ENCODE measurements at regions not wholly inside any gene's neighbourhood (a gene's known extent, or its start where the extent isn't known, plus 50 kb on each side); places are given as distances from the start of the nearest gene placed in this dataset.

DNA sequence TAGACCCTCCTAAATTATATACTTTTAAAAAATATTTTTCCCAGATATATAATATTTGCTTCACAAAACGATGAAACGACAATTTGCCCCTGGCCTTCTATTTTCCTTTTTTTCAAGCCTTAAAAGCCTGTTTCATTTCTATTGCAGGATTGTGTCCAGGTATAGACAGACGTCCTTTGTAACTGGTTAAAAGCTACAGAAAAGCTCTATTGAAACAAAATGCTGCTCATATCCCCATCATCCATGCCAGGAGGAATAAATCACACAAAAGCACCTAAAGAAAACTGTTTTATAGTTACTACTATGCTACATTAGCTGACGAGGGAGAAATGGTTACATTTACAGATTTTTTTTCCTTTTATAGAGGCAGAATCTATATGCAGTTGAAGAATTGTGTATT, 765.1 kb downstream of the DIAPH3 start:
- Mint-ChIP-seq H3K9me3 (ENCODE audit: insufficient read depth) (no peaks in the 10 kb centered on the region), H3K4me1 (no peaks in the 10 kb centered on the region), H3K27me3 (peaks cover 4% of the 10 kb centered on the region), H3K27ac (no peak overlapping the region), H3K4me3 (no peak overlapping the region)
- Histone ChIP-seq H3K4me3 (ENCODE audit: control extremely low read depth in 1 of 5, extremely low read depth in 1 of 5, insufficient read depth in 1 of 5, low read depth in 2 of 5, low read length in 4 of 5) (no peak overlapping the region), H3K27me3 (replicated peaks in 1 of 4; ENCODE audit: control extremely low read depth in 1 of 4, control insufficient read depth in 3 of 4, insufficient read depth in 4 of 4, low read length in 3 of 4) (no peaks in the 10 kb centered on the region), H3K27ac (ENCODE audit: low read length in 2 of 2) (no peak overlapping the region), H3K4me1 (ENCODE audit: control insufficient read depth in 2 of 2, insufficient read depth in 2 of 2, low read length in 2 of 2) (no peaks in the 10 kb centered on the region), H4K20me1 (ENCODE audit: control insufficient read depth, insufficient read depth, low read length, poor library complexity, severe bottlenecking) (no peaks in the 10 kb centered on the region), H3K36me3 (replicated peaks in 1 of 2; ENCODE audit: control extremely low read depth in 1 of 2, control insufficient read depth in 1 of 2, extremely low read depth in 1 of 2, insufficient read depth in 2 of 2, low read length in 1 of 2) (no peaks in the 10 kb centered on the region), H3K4me2 (replicated peaks; ENCODE audit: low read depth, low read length, poor library complexity, severe bottlenecking) (no peak overlapping the region), H3K9ac (ENCODE audit: low read length) (no peak overlapping the region), H3K9me3 (ENCODE audit: control extremely low read depth in 1 of 3, control insufficient read depth in 2 of 3, insufficient read depth in 1 of 3, low read length in 2 of 3) (peaks cover 0 to 1% (median 0%) of the 10 kb centered on the region in 3 donors), H3K79me2 (ENCODE audit: control insufficient read depth, insufficient read depth, low read length) (no peaks in the 10 kb centered on the region), H2AFZ (ENCODE audit: insufficient read depth, low read depth, low read length, poor library complexity, severe bottlenecking) (no peak overlapping the region)
- TF ChIP-seq EZH2 (IDR thresholded peaks at IDR 0.05; ENCODE audit: borderline replicate concordance, insufficient read depth, low read depth, low read length, poor library complexity, severe bottlenecking): no peak
- TF ChIP-seq, protein P1, sequence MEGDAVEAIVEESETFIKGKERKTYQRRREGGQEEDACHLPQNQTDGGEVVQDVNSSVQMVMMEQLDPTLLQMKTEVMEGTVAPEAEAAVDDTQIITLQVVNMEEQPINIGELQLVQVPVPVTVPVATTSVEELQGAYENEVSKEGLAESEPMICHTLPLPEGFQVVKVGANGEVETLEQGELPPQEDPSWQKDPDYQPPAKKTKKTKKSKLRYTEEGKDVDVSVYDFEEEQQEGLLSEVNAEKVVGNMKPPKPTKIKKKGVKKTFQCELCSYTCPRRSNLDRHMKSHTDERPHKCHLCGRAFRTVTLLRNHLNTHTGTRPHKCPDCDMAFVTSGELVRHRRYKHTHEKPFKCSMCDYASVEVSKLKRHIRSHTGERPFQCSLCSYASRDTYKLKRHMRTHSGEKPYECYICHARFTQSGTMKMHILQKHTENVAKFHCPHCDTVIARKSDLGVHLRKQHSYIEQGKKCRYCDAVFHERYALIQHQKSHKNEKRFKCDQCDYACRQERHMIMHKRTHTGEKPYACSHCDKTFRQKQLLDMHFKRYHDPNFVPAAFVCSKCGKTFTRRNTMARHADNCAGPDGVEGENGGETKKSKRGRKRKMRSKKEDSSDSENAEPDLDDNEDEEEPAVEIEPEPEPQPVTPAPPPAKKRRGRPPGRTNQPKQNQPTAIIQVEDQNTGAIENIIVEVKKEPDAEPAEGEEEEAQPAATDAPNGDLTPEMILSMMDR (IDR thresholded peaks at IDR 0.05): no peak
- WGBS (ENCODE audit: insufficient coverage): no CpG with 5 or more reads among the region's 4 CpGs
- POLR2A ChIA-PET: no interaction called here
- CTCF ChIA-PET: no interaction called here
- DNase-seq (no peak), ATAC-seq (ENCODE audit: low read depth) (no peak)
- intact Hi-C loops (cut with micrococcal nuclease): loop anchor here (10.0 kb wide), 1 partner anchor 936 kb away; no protein-coding TSS in a partner anchor

DNA sequence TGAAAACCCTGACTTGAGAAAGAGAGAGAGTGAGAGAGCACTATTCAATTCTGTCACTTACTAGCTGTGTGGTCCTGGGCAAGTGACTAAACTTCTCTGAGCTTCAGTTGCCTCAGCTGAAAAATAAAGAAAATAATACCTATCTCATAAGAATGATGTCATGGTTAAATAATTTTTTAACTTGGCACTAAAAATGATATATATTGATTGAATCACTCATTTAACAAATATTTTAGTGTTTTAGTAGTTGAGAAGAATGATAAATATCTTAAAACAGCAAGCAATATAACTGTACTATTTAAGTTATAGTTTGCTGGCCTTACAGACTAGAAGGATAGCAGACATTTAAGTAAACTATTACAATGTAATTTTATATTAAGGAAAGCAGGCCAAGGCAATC, 764.2 kb downstream of the DIAPH3 start:
- no peaks in the 10 kb centered on the region for H3K79me2 ChIP-seq (ENCODE audit: control insufficient read depth, insufficient read depth, low read length)
- no peaks in the 10 kb centered on the region for H3K4me1 Mint-ChIP-seq
- TF ChIP-seq, protein P1 (IDR thresholded peaks at IDR 0.05): no peak
- no peak for TF ChIP-seq EZH2 (IDR thresholded peaks at IDR 0.05; ENCODE audit: borderline replicate concordance, insufficient read depth, low read depth, low read length, poor library complexity, severe bottlenecking)
- no peaks in the 10 kb centered on the region for H4K20me1 ChIP-seq (ENCODE audit: control insufficient read depth, insufficient read depth, low read length, poor library complexity, severe bottlenecking)
- H3K9me3 ChIP-seq (ENCODE audit: control extremely low read depth in 1 of 3, control insufficient read depth in 2 of 3, insufficient read depth in 1 of 3, low read length in 2 of 3): peaks cover 0 to 1% (median 0%) of the 10 kb centered on the region in 3 donors
- no peak overlapping the region for H3K27ac Mint-ChIP-seq
- no peaks in the 10 kb centered on the region for H3K36me3 ChIP-seq (replicated peaks in 1 of 2; ENCODE audit: control extremely low read depth in 1 of 2, control insufficient read depth in 1 of 2, extremely low read depth in 1 of 2, insufficient read depth in 2 of 2, low read length in 1 of 2)
- CTCF ChIA-PET: no interaction called here
- no peak overlapping the region for H2AFZ ChIP-seq (ENCODE audit: insufficient read depth, low read depth, low read length, poor library complexity, severe bottlenecking)
- no peak overlapping the region for H3K4me3 ChIP-seq (ENCODE audit: control extremely low read depth in 1 of 5, extremely low read depth in 1 of 5, insufficient read depth in 1 of 5, low read depth in 2 of 5, low read length in 4 of 5)
- POLR2A ChIA-PET: no interaction called here
- H3K4me1 ChIP-seq (ENCODE audit: control insufficient read depth in 2 of 2, insufficient read depth in 2 of 2, low read length in 2 of 2): no peaks in the 10 kb centered on the region
- H3K9me3 Mint-ChIP-seq (ENCODE audit: insufficient read depth): no peaks in the 10 kb centered on the region
- H3K4me3 Mint-ChIP-seq: no peak overlapping the region
- no peak overlapping the region for H3K9ac ChIP-seq (ENCODE audit: low read length)
- H3K4me2 ChIP-seq (replicated peaks; ENCODE audit: low read depth, low read length, poor library complexity, severe bottlenecking): no peak overlapping the region
- intact Hi-C loops (cut with micrococcal nuclease): loop anchor here (10.0 kb wide), 1 partner anchor 935 kb away; no protein-coding TSS in a partner anchor
- H3K27ac ChIP-seq (ENCODE audit: low read length in 2 of 2): no peak overlapping the region
- H3K27me3 Mint-ChIP-seq: peaks cover 4% of the 10 kb centered on the region
- DNase-seq (no peak), ATAC-seq (ENCODE audit: low read depth) (no peak)
- H3K27me3 ChIP-seq (replicated peaks in 1 of 4; ENCODE audit: control extremely low read depth in 1 of 4, control insufficient read depth in 3 of 4, insufficient read depth in 4 of 4, low read length in 3 of 4): no peaks in the 10 kb centered on the region
